HPDE6-E6E7 (cell line): ENCODE measurements at regions not wholly inside any gene's neighbourhood (a gene's known extent, or its start where the extent isn't known, plus 50 kb on each side); places are given as distances from the start of the nearest gene placed in this dataset.

Experiments used
- DNase-seq: peaks from one replicate; pipeline ENCODE4 v3.0.0; 2011; ENCODE audit warnings: missing footprints; ENCODE audit errors: extremely low spot score

DNA sequence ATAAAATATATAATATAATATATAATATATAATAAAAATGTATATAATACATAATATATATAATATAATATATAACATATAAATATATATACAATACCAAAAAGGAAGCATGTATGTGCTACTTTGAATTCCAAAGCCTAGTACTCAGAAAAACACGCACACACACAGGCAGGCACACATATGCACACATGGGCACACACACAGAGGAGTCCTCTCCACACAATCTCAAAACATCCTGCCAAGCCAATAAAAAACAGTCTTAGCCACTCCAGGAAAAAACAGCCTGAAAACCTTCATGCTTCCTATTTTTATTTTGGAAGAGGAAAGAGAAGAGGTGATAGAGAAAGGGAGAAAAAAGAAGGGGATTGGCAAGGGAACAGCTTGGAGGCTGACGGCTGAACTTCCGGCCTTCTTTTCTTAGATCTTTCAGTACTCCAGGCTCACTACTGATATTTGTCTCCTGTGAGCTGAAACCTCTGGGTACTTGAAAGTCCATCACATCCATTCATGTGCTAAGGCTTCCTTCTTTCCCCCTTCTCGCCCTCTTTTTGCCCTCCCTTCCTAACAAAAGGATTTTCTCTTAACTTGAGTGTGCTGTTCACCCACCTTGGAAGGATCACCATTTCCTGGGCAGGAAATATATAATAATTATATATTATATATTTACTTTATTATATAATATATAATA is 394.2 kb downstream of the NUAK1 start:
- no peak for DNase-seq

- DNase-seq: no peak
Observed at GRCh38 chr12:105745811-105746210, 392.9 kb downstream of the NUAK1 start.

- no peak for DNase-seq
Observed at GRCh38 chr12:105748806-105749600, 389.8 kb downstream of the NUAK1 start.

- DNase-seq: no peak
Observed at GRCh38 chr12:105750096-105750495, 388.7 kb downstream of the NUAK1 start.

DNA sequence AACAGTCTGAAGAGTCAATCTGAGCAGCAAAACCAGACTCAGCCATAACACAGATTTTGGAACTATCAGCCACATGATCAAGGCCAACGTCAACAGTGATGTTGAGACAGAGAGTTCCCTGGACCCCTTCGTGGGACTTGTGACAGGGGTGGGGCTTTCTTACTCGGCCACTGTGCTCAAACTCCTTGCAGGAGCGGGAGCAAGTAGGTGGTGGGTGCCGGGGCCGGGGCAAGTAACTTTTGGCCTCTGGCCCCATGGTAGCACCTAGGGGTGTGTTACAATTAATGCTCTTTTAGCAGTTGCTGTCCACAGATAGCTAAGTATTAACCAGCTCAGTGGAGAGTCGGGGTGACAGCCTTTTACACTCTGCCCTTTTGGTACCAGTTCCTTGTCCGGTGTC is 384.4 kb downstream of the NUAK1 start:
- no peak for DNase-seq

DNA sequence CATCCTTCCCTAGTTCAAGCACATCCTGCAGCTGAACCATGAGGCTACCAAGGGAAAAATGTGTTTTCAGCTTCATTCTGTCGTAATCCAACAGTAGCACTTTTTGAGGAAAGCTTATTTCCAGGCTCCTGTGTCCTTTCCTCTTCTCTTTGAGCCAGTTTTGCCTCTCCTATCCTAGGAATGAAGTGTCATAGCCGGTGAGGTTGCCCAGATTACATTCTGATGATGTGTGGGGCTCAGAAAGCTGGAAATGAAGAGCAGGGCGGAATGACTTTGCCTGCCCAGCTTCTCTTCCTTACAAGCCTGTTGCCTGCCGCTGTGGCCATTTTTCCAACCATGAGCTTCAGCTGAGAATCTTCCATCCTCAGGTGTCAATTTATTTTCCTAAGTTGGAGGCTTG is 381.8 kb downstream of the NUAK1 start:
- DNase-seq: no peak

DNA sequence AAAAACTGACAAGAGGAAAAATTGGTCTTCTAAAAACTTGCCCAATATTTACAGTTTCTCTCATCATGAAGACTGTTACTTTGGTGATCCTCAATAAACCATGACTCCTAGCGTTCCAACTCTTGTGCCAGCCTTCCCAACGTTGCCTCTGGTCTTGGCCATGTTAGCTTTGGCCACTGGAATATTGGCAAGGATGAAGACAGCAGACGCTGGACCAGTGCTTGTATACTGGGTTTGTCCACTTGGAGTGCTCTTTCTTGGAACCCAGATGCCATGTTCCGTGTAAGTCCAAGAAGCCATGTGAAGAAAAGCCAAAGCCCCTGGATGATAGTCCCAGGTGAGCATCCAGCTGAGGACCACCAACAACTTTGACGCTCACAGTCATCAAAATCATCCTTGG is 379.6 kb downstream of the NUAK1 start:
- no peak for DNase-seq

DNA sequence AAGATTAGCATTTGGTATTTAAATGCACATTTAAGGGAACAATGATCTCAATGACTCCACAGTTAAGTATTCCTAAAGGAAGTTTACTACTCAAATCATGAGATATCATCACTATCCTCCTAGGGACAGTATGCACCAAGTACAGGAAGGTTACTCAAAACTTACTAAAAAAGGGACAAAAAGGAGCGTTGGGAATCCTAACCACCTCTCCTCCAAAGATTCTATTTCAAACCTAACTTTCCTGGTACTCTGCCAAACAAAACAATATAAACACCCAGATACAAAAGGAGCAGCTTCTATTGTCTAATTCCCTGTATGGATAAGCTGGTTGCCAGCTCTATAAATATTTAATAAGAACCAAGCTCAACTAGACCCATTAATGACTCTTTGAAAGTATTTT is 377.7 kb downstream of the NUAK1 start:
- no peak for DNase-seq

- no peak for DNase-seq
Observed at GRCh38 chr12:105764216-105764835, 374.4 kb downstream of the NUAK1 start.

DNA sequence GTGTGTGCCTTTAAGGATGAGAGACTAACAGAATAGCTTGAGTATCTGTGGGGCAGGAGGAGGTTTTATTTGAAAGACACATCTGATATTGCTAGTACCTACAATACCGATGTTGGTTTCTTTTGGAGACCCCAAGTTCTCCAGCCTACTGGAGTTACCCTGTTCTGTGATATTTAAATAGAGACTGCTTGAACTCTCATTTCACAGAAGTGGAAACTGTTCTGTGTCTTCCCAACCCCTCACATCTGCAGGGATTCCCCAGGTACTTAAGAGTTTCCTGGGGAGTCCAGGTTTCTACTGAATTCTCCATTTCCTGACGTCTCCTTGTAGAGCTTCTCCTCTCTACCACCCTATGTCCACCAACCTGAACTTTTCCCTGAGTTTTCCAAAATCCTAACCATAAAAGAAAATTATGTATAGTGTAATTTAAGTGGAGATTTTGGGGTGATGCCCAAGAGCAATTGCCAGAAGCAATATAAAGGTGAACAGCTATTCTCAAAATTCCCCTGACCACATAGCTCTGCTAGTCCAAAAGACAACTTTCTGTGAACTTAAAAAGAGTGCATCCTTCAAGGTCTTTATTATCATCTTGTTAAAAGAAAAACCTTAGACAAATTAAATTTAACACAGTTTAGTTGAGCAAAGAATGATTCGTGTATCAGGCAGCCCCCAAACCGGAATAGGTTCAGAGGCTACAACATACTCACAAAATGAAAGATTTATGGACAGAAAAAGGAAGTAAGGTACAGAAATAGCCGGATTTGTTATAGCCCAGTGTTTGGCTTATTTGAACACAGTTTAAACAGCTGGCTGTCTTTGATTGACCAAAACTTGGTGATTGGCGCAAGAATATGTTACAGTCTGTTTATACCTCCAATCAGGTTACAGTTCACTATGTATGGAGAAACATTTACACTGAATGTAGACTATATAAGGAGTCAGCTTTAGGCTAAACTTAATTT is 373.4 kb downstream of the NUAK1 start:
- DNase-seq: no peak

GRCh38 chr12:105766029-105766428 is 372.7 kb downstream of the NUAK1 start:
- DNase-seq: no peak

- no peak for DNase-seq
Observed at GRCh38 chr12:105769486-105769885, 369.3 kb downstream of the NUAK1 start.

DNA sequence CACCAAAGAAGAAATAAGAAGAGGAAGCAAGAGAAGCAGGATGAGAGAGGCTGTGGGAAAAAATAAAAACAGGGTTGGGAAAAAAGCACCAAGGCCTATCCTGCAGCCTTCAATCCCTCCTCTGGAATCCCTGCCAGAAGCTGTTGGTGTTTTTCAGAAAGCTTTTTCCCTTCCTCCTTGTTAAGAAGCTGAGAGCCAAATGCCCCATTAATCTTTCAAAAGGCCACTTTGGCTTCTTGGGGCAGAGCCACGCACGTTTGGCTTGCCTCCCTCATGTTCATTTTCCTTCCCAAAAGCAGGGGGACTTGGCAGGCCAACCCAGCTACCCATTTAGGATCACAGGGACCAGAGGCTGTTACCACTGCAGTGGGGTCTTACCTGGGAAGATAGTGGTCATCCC is 365.3 kb downstream of the NUAK1 start:
- DNase-seq: no peak

GRCh38 chr12:105774037-105774436 is 364.7 kb downstream of the NUAK1 start:
- no peak for DNase-seq

GRCh38 chr12:105775343-105775742 is 363.4 kb downstream of the NUAK1 start:
- DNase-seq: no peak

DNA sequence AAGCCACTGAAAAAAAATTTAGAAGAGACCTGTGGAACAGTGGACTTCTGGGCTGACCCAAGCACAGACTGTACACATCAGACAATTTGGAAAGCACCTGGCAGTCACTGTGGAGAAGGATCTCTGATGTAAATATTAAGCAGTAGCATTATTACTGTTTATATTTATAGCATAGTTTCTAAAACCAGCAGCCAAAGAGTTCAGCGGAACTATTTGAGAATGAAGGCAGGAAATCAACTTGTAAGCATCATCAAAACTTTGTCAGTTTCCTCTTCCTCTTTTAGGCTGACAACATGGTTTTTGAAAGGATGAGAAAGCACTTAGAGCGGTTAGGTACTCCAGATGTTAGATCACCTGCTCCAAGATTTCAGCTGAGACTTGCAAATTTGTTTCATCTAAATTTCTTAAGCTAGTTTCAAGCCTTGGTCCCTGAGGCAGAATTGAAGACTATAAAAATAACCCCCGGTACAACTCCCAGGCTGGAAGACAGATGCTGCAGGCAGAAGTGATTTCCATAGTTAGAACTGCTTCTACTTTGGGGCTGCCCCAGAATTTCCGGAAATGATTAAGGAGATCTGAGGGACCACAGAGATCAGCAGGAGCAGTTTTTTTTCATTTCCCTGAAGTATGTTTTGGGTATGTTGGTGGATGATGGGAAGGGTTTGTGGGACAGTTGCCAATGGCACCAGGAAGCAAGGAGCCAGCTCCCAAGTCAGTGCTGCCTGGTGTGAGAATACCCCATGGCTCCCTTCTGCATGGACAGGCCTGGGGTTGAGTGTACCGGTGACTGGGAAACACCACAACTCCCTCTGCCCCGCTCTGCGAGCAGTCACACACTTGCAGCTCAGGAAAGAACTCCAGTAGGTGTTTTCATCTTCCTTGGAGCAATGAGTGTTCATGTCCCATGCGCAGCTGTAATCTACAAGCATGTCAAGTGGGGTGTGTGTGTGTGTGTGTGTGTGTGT is 354.5 kb downstream of the NUAK1 start:
- DNase-seq: no peak

DNA sequence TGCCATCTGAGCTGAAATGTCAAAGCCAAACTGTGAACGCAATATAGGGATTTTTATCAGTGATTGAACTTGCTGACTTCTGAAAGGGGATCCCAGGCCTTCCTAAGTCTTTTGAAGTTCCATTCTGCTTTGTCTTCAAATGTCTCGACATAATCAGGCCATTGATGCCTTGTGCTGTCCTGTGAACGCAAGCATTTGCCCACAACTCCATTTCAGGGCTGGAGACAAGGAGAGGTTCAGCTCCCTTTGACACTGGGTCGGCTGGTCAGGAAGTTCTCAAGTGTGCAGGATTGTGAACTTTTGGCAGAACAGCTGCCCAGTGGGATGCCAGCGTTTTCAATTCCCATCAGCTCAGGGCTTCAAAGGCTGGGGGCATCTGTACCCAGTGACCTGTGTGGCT is 345.3 kb downstream of the NUAK1 start:
- no peak for DNase-seq

DNA sequence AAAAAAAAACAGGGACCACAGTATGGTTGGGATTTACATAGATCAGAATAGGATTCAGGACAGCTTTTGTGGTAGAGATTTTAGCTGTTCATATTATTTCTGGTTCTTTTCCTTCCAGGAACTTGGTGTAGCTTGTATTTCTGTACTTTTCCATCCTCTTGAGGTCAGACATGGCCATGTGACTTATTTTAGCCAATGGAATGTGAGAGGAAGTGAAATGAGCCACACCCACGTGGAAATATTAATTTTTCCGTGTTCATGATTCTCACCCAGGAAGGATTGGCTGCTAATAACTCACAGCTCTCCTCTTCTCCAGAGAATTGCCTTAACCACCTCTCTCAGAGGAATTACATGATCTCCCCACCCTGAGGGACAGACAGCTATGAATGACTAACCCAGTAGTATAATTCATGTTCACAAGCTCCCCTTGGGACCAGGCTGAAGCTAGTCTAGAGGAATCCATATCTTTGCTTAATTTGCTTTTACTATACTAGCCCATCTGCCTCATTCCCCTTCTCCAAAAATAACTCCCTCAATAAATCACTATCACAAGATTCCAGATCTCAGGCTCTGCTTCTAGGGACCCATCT is 340.4 kb downstream of the NUAK1 start:
- no peak for DNase-seq

- DNase-seq: no peak
Observed at GRCh38 chr12:105799103-105799502, 339.7 kb downstream of the NUAK1 start.

DNA sequence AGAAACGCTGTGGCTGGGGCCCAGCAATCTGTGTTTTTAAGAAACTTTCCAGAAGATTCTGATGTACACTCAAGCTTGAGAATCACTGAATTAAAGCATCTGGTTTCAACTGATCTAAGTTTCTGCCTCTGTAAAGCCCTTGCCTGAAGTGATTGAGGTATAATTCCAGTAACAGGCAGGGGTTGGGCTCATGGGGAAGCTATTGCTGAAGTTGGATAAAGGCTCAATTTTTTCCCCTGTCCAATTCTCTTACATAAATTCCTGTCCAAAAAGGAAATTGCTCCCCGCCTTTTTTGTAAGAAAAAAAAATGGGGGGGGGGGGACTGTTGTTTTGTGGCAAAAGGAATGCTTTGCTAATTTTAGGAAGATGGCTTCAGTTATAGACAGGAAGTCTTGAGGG is 337.4 kb downstream of the NUAK1 start:
- DNase-seq: no peak
